Adrenal gland (tissue), 5 donors: ENCODE measurements at regions not wholly inside any gene's neighbourhood (a gene's known extent, or its start where the extent isn't known, plus 50 kb on each side); places are given as distances from the start of the nearest gene placed in this dataset.

Source experiments
- CTCF ChIP-seq, 6 experiments: fragments of 450-650 bp in 4 of 6; fragments of 200-600 bp in 2 of 6; sonication (generic) in 1 of 6; IDR thresholded peaks; 1 replicate in 5 of 6; 2 replicates in 1 of 6; pipeline versions ENCODE4 v1.5.1 to v1.8.0; 2016 to 2021; ENCODE audit warnings: antibody characterized with exemption in 6 of 6, mild to moderate bottlenecking in 2 of 6, moderate library complexity in 1 of 6
- POLR2A ChIP-seq, 2 donors: fragments of 450-650 bp; IDR thresholded peaks; one replicate each; pipeline ENCODE4 v1.6.1; 2017; ENCODE audit warnings: antibody characterized with exemption in 2 of 2, mild to moderate bottlenecking in 2 of 2, moderate library complexity in 1 of 2
- donor health status: DM: no; HTN: no; CAD: no.

DNA sequence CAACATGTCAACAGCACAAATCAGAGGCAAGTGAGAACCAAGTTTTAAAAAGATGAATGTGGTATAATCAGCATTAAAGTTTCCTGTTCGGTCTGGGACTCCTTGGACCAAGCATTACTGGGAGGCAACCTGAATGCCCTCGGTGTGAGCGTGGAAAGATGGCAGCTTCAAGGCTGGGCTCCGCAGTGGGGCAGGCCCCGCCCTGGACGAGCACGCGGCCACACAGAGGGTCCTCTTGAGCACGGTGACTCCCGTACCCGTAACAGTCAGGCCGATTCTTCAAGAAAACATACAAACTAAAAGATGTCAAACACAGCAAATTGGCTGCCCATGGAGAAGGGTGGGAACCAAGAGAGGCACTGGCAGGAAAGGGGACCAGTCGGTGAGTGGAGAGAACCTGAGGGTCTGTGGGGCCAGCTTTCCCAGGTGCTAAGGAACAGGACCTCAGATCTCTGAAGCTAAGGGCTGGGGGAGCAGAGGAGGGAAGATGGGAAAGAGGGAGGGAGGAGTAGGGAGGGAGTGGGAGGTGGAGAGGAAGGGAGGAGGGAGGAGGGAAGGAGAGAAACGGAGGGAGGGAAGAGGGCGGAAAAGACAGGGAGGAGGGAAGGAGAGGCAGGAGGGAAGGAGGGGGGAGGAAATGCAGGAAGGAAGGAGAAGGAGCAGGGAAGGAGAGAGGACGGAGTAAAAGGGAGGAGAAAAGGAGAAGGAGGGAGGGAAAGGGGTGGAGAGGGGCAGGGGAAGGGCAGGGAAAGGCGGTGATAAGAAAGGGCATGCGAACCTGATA, 71.2 kb upstream of the FAM20C start:
- TF ChIP-seq CTCF (IDR thresholded peaks at IDR 0.05) (no peak), POLR2A (IDR thresholded peaks at IDR 0.05) (no peak)
